ENCODE measurements at regions not wholly inside any gene's neighbourhood (a gene's known extent, or its start where the extent isn't known, plus 50 kb on each side); places are given as distances from the start of the nearest gene placed in this dataset.

GRCh38 chr2:120442541-120442922 is 96.6 kb downstream of the INHBB start:
- H3K4me1 ChIP-seq (ENCODE audit: insufficient read depth): peaks cover 5% of the 10 kb centered on the region
- H3K27me3 ChIP-seq: no peaks in the 10 kb centered on the region
- TF ChIP-seq EP300 (IDR thresholded peaks at IDR 0.05): no peak
- TF ChIP-seq POLR2A (IDR thresholded peaks at IDR 0.05): no peak
- TF ChIP-seq, protein P1, sequence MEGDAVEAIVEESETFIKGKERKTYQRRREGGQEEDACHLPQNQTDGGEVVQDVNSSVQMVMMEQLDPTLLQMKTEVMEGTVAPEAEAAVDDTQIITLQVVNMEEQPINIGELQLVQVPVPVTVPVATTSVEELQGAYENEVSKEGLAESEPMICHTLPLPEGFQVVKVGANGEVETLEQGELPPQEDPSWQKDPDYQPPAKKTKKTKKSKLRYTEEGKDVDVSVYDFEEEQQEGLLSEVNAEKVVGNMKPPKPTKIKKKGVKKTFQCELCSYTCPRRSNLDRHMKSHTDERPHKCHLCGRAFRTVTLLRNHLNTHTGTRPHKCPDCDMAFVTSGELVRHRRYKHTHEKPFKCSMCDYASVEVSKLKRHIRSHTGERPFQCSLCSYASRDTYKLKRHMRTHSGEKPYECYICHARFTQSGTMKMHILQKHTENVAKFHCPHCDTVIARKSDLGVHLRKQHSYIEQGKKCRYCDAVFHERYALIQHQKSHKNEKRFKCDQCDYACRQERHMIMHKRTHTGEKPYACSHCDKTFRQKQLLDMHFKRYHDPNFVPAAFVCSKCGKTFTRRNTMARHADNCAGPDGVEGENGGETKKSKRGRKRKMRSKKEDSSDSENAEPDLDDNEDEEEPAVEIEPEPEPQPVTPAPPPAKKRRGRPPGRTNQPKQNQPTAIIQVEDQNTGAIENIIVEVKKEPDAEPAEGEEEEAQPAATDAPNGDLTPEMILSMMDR (IDR thresholded peaks at IDR 0.05): no peak
- H3K27ac ChIP-seq: no peak overlapping the region
- WGBS, 3 donors: 1 to 3% (median 1%) methylated on average over 16 of the region's 16 CpGs
- intact Hi-C loops (cut with DNase I): no loop called here
- H3K4me3 ChIP-seq: no peak overlapping the region
- H3K36me3 ChIP-seq: no peaks in the 10 kb centered on the region
- no peaks in the 10 kb centered on the region for H3K9me3 ChIP-seq
- DNase-seq: no peak

GRCh38 chr2:120442923-120443571 is 97.1 kb downstream of the INHBB start:
- Histone ChIP-seq H3K4me3 (no peak overlapping the region), H3K27ac (no peak overlapping the region), H3K36me3 (no peaks in the 10 kb centered on the region), H3K9me3 (no peaks in the 10 kb centered on the region), H3K27me3 (no peaks in the 10 kb centered on the region), H3K4me1 (ENCODE audit: insufficient read depth) (peaks cover 5% of the 10 kb centered on the region)
- 27 to 31% (median 29%) methylated on average over 34 to 50 of the region's 50 CpGs for WGBS, 3 donors
- intact Hi-C loops (cut with DNase I): no loop called here
- no peak for TF ChIP-seq EP300 (IDR thresholded peaks at IDR 0.05)
- no peak for TF ChIP-seq POLR2A (IDR thresholded peaks at IDR 0.05)
- TF ChIP-seq, protein P1 (IDR thresholded peaks at IDR 0.05): no peak
- DNase-seq: no peak

- no peak for DNase-seq
- Histone ChIP-seq H3K4me1 (ENCODE audit: insufficient read depth) (peaks cover 5% of the 10 kb centered on the region), H3K36me3 (no peaks in the 10 kb centered on the region), H3K9me3 (no peaks in the 10 kb centered on the region), H3K27ac (no peak overlapping the region), H3K27me3 (no peaks in the 10 kb centered on the region), H3K4me3 (no peak overlapping the region)
- intact Hi-C loops (cut with DNase I): no loop called here
- TF ChIP-seq POLR2A (IDR thresholded peaks at IDR 0.05) (no peak), EP300 (IDR thresholded peaks at IDR 0.05) (no peak)
- TF ChIP-seq, protein P1 (IDR thresholded peaks at IDR 0.05): no peak
- WGBS, 3 donors: 86 to 98% (median 96%) methylated on average over 4 of the region's 4 CpGs
Observed at GRCh38 chr2:120443946-120444345, 98.0 kb downstream of the INHBB start.

- peaks cover 5% of the 10 kb centered on the region for H3K4me1 ChIP-seq (ENCODE audit: insufficient read depth)
- intact Hi-C loops (cut with DNase I): no loop called here
- WGBS, 3 donors: 93 to 97% (median 96%) methylated on average over 9 of the region's 9 CpGs
Observed at GRCh38 chr2:120444691-120445240, 98.8 kb downstream of the INHBB start.

DNA sequence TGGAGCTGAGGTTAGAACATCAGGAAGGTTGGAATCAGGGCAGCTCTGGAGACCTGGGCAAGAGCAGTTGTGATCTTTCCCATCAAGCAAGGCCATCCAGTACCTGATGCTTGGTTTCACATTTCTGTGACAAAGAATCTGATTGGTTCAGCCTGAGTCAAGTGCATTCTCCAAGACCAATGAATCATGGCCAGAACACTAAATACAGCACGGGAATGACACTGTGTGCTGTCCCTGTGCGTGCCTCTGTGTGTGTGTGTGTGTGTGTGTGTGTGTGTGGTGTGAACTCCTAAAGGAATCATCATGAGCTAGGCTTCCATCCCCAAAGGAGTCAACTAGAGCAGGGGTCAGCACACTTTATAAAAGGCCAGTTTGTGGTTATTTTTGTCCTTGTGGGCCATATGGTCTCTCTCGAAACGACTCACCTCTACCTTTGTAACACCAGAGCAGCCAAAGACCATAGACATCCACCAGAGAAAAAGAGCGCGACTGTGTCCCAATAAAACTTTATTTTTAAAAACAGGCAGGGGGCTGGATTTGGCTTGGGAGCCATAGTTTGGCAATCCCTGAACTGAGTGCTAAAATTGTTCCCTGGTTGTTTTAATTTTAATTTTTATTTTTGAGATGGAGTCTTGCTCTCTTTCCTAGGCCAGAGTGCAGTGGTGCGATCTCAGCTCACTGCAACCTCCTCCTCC is 99.7 kb downstream of the INHBB start:
- H3K4me3 ChIP-seq: no peak overlapping the region
- peaks cover 5% of the 10 kb centered on the region for H3K4me1 ChIP-seq (ENCODE audit: insufficient read depth)
- no peak overlapping the region for H3K27ac ChIP-seq
- DNase-seq: no peak
- no peaks in the 10 kb centered on the region for H3K36me3 ChIP-seq
- H3K9me3 ChIP-seq: no peaks in the 10 kb centered on the region
- intact Hi-C loops (cut with DNase I): no loop called here
- no peaks in the 10 kb centered on the region for H3K27me3 ChIP-seq
- 87 to 91% (median 90%) methylated on average over 7 of the region's 7 CpGs for WGBS, 3 donors
- TF ChIP-seq, protein P1 (IDR thresholded peaks at IDR 0.05): no peak
- TF ChIP-seq POLR2A (IDR thresholded peaks at IDR 0.05) (no peak), EP300 (IDR thresholded peaks at IDR 0.05) (no peak)

More at GRCh38 chr2:120444691-120445240, 98.8 kb downstream of the INHBB start:
- TF ChIP-seq POLR2A (IDR thresholded peaks at IDR 0.05): no peak
- Histone ChIP-seq H3K27ac (no peak overlapping the region), H3K9me3 (no peaks in the 10 kb centered on the region), H3K36me3 (no peaks in the 10 kb centered on the region), H3K27me3 (no peaks in the 10 kb centered on the region), H3K4me3 (no peak overlapping the region)
- no peak for DNase-seq
